AG09309 (cell line): ENCODE measurements at regions not wholly inside any gene's neighbourhood (a gene's known extent, or its start where the extent isn't known, plus 50 kb on each side); places are given as distances from the start of the nearest gene placed in this dataset.

ENCODE experiments used
- DNase-seq: peaks from one replicate; pipeline ENCODE4 v3.0.0-alpha.2; 2010; ENCODE audit warnings: low read depth
- H3K4me3 ChIP-seq: 2 replicates; pipeline ENCODE4 v1.5.1; 2011; ENCODE audit warnings: mild to moderate bottlenecking, low read depth, low read length, moderate library complexity; ENCODE audit not compliant: control insufficient read depth
- CTCF ChIP-seq: IDR thresholded peaks from 2 replicates; pipeline ENCODE4 v1.5.1; 2011; ENCODE audit warnings: mild to moderate bottlenecking, low read depth, low read length, inconsistent platforms; ENCODE audit not compliant: insufficient read depth, control insufficient read depth; ENCODE audit errors: missing control alignments

DNA sequence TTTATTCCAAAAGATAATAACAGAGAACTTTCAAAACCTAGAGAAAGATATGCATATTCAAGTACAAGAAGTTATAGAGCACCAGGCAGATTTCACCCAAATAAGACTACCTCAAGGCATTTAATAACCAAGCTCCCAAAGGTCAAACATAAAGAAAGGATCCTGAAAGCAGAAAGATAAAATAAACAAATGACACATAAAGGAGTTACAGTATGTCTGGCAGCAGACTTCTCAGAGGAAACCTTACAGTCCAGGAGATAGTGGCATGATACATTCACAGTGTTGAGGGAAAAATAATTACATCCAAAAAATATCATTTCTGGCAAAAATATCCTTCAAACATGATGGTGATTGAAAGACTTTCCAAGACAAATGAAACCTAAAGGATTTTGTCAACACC is 185.8 kb upstream of the POU1F1 start:
- H3K4me3 ChIP-seq = no peak overlapping the region
- DNase-seq = no peak
- TF ChIP-seq CTCF = no peak

DNA sequence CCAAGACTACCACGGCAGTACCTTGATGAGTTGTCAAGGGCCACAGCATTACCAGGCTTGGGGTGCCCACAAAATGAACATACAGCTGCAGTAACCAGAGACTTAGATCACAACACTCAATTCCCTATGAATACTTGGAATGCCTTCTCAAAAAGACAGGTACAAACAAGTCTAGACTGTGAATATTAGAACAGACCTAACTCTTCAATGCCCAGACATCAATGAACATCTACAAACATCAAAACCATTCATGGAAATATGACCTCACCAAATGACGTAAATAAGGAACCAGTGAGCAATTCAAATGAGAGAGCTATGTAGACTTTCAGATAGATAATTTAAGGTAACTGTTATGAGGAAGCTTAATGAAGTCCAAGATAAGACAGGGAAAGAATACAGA is 185.1 kb upstream of the POU1F1 start:
- H3K4me3 ChIP-seq = no peak overlapping the region
- no peak for DNase-seq
- TF ChIP-seq CTCF = no peak

GRCh38 chr3:87461036-87461435 is 184.7 kb upstream of the POU1F1 start:
- TF ChIP-seq CTCF = no peak
- no peak overlapping the region for H3K4me3 ChIP-seq
- no peak for DNase-seq

DNA sequence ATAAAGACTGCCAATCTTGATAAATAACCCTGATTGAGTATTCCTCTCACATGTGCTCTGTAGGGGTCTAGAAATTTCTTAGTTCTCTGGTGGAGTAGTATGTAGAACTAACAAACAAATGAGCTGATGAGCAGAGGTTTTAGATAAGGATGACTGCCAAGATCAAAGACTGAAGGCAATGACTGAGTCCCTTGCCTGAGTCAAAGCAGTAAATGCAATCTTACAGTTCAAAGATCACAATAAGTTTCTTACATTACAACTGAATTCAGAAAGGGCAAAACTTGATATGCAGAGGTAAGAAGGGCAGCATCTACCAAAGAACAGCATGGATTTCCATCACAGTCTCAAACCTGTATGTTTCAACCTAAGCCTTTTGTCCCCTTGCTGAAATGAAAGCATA is 172.2 kb upstream of the POU1F1 start:
- DNase-seq = no peak
- no peak overlapping the region for H3K4me3 ChIP-seq
- no peak for TF ChIP-seq CTCF

- DNase-seq = no peak
- no peak overlapping the region for H3K4me3 ChIP-seq
- no peak for TF ChIP-seq CTCF
These were observed 170.5 kb upstream of the POU1F1 start for GRCh38 chr3:87446849-87447387.

DNA sequence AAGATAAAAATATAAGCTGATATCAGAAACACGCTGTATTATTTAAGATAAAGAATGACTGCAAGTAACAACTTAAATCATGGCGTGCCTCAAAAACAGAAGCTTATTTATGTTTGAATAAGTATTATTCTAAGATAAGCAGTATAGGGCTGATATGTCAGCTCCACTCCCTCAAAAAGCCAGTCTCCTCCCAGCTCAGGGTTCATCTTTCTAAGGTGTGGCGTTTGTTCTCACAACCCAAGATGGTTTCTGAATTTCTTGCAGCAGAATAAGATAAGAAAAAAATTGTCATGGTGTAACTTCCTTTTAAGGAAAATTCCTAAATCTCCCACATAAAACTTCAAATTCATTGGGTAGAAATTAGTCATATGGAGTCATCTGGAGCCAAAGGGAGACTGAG is 166.1 kb upstream of the POU1F1 start:
- no peak for TF ChIP-seq CTCF
- no peak for DNase-seq
- no peak overlapping the region for H3K4me3 ChIP-seq

- H3K4me3 ChIP-seq = no peak overlapping the region
- DNase-seq = no peak
- TF ChIP-seq CTCF = no peak
These were observed 161.4 kb upstream of the POU1F1 start for GRCh38 chr3:87437765-87438164.
